Stimulated activated CD4-positive, alpha-beta T cell treated with anti-CD3 and anti-CD28 coated beads, Interleukin-12 subunit alpha, Interleukin-12 subunit beta, amount 100 ng/mL, for 48 hours (primary cell): ENCODE measurements at regions not wholly inside any gene's neighbourhood (a gene's known extent, or its start where the extent isn't known, plus 50 kb on each side); places are given as distances from the start of the nearest gene placed in this dataset.
"Not testable (repeated sequence)": the region's sequence is repeated elsewhere in the genome, so short reads cannot be mapped to it uniquely, and the experiment has no call there.

Experiments used
- DNase-seq, 3 donors: peaks; one replicate each; pipeline ENCODE4 v3.0.0-alpha.2; 2020; ENCODE audit warnings: low read depth in 2 of 3, low spot score in 1 of 3

DNA sequence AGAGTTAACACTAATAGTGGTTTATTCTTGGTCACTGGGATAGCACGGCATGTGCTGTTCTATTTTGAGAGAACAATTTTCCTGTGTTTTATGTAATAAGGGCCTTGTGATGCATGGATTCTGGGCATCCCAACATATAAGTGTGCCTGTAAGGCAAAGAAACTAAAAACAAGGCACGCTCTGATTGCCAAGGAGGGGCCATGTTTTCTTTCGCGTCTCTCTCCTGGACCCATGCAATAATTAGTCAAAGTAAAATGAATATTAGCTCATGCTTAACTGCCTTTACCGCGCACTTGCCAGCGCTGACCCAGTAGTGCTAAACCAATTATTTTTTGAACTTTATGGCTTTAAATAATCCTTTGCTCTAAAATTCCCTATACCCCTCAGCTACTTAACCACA is 140.9 kb downstream of the PSAT1 start:
- DNase-seq = no peak

DNA sequence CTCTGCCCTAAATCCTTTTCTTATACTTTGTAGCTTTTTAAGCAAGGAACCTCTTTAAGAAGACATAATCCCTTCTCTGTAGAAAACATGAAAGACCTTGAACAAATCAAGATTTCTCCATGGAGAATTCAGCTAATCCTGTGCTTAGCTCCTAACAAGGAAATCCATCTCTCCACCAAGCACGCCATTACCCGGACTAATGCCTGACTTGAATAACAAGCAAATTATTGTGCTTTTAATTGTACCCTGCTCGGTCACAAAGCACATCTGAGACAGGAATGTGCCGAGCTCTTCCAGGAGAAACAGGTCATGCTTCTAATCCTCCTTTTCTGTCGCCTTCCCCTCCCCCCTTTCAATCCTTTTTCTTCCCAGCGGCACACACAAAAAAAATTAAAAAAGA is 141.3 kb downstream of the PSAT1 start:
- DNase-seq = no peak

DNA sequence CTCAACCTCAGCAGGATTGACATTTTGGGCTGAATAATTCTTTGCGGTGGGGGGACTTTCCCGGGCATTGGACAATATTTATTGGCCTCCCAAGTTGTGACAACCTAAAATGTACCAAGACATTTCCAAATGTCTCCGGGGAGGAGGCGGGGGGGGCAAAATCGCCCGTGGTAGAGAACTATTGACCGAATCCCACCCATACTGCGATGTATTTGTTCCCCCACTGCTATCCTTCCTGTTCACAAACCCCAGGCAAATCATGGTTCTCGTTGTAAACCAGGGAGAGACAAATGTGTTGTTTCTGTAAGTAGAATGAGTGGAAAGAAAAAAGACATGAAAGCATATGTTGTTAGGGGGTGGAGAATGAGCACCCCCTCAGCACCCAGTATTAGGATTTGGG is 141.9 kb downstream of the PSAT1 start:
- no peak for DNase-seq

DNA sequence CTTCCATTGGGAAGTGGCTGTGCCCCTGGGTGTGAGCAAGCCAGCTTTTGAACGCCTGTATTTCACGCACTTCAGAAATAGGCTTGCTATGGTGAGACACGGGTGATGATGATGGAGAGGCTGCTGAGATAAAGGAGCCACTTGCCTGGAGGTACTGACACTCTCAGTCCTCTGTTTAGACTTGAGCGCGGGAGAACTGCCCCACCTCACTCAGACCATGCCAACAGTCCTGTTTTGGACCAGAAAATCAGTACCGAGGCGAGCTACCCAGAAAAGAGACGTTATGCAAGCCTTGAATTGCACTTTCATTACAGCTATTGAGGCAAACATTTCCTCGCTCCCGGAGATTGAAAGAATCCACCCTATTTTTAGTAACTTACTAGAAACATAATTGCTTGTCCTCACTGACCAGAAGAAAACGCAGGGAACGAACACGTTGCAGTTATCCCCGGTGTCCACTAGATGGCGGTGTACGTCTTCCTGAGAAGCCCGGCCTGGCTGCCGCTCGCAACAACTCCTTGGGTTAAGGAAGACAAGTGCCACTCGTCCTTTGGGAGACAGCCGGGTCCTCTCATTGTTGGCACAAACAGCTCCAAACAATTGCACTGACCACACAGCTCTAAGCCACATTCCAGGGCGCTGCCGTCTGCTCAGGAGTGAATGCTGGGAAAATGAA is 142.4 kb downstream of the PSAT1 start:
- DNase-seq = peak; percentile 42 to 69 (median 51)

DNA sequence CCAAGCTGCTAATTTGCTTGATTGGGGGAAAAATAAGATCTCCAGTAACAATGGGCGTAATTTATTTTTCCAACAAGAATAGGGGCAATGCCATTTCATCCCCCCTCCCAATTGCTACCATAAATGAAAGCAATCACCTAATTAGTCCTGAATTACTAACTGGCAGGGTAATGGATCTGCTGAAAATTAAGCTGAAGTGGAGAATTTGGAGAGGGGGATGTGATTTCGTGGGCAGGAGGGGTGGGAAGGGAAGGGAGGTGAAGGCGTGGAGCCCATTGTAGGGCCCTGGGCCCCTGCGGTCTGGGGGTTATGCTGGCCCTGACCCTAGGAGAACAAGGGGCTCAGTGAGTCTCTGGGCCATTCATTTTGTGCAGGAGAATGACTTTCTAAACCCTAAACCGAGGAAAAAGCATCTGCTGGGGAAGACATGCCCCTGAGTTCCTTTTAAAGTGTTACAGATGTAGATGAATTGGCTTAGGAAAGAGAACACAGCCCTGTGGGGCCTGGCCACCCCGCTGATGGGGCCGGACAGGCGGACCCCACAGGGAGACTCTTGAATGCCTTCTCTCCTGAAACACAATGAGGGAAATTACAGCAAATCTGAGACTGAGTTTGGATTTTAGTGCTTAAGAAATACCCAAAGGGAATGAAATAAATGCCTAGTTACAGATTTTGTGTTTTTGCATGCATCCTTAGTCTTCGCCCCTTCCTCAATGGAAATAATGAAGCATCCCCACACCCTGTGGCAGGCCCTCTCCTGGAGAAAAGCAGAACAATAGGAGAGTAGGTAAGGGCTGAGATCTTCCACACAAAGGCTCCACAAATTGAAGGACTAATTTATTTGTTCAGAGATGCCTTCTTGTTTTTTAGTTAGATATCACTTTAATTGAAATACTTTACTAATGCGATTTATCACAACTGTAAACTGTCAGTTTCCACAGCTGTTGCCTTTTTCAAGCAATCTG is 143.2 kb downstream of the PSAT1 start:
- no peak for DNase-seq

DNA sequence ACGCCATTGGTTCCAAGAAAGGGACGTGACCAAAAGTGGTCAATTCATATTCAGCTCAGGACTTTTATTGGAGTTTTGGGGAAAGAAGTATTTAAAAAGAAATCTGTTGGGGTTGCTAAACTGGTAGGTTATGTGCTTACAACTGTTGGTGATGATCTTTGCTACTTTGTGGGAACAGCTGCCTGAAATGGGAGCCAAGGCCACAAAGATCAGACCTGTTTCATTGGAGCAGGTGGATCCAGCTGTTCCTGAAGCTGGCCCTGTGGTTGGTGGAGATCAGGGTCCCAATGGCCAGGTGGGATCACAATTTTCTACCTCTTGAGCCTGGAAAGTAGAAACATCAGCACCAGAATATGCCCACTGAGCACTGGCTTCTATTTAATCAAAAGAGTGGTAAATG is 144.5 kb downstream of the PSAT1 start:
- no peak for DNase-seq

DNA sequence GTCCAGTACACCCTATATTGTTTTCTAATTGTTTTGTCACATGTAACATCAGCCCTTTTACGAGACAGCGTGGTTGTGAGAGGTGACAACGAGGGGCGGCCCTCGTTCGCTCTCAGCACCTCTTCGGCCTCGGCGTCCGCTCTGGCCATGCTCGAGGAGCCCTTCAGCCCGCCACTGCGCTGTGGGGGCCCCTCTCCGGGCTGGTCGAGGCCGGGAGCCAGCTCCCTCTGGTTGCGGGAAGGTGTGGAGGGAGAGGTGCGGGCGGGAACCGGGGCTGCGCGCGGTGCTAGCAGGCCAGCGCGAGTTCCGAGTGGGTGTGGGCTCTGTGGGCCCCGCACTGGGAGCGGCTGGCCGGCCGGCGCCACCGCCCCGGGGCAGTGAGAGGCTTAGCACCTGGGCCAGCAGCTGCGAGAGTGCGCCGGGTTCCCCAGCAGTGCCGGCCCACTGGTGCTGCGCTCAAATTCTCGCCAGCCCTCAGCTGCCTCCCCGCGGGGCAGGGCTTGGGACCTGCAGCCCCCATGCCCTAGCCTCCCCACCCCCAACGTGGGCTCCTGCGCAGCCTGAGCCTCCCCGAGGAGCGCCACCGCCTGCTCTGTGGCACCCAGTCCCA is 145.0 kb downstream of the PSAT1 start:
- no peak for DNase-seq

DNA sequence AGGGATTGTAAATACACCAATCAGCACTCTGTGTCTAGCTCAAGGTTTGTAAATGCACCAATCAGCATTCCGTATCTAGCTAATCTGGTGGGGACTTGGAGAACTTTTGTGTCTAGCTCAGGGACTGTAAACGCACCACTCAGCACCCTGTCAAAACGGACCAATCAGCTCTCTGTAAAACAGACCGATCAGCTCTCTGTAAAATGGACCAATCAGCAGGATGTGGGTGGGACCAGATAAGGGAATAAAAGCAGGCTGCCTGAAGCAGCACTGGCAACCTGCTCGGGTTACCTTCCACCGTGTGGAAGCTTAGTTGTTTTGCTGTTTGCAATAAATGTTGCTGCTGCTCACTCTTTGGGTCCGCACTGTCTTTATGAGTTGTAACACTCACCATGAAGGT is 145.7 kb downstream of the PSAT1 start:
- not testable (repeated sequence) for DNase-seq

DNA sequence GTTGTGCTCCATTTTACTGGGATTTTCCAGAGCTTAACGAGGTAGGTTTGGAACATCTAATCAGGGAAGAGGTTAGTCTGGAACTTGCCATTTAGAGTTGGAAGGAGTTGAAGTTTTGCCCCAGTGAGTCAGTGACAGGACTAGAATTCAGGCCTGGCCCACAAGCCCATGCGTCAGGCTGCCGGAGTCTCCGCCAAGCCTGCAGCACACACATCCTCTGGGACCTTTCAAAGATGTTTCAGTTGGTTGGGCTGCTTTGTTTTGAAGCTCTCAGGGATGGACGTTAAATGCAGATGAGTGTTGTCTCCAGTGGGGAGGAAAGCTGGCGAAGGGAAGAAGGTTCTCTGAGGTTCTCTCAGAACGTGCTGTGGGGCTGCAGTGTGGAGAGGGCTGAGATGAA is 147.0 kb downstream of the PSAT1 start:
- DNase-seq = no peak

DNA sequence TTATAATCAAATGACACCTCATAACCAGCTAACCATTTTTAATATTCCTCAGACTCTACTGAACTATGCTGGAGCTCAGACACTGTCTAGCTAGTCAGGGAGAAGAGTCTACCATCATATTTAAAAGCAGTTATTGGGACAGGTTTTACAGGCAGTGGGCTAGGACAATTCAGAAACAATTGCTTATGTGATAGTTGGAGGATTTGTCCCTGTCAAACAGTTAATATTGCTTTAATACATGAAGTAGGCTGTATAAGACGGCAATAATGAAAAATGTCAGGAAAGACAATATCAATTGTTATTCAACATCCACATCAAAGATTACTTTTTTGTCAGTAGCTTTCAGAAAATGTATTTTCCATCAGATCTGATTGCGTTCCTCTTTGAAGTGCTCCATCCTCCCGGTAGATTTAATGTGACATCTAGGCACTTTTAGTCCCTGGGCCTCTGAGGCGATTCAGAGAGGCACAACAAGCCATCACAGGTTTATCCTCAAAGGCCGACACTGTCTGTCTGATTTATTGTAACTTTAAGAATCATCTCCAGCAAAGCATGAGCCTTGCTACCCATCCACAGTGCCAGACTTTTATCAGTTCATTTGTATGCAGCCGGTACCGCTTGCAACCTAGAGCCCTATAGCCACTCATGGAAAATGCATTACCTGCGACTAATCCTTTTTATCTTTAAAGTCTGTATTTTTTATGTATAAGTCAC is 152.2 kb downstream of the PSAT1 start:
- no peak for DNase-seq

DNA sequence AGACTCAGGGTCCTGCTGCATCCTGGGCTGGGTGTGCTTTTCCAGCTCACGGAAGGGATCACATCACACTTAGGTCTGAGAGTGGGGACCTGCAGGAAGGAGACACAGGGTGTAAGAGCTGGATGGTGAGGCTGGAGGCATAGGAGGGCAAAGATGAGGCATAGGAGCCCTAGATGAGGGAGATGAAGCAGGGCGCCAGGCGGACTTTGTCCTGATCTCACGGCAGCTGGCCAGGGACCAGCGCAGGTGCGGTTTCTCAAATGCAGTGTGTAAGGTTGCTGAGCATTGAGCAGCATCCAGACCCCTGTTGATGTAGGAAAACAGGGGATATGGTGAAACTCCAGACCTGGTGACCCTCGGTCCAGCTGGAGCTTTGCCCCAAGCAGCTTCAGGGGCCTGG is 156.5 kb downstream of the PSAT1 start:
- no peak for DNase-seq

DNA sequence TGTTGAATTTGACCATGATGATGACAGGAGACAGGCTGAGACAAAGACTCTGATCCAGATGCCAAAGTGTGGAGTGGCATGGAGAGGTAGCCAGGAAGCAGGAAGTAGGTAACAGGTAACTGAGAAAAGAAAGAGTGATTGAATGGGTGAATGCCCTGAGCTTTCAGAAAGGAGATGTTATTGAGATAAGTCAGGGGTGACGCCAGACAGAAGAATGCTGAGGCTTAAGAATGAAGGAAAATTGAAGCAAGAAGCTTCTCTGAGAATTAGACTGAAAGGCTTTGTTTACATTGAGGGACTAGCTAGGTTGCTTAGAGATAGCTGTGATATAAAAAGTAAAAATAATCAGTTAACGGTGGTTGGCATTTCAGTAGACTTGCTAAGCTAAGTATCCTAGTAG is 165.7 kb downstream of the PSAT1 start:
- DNase-seq = no peak

DNA sequence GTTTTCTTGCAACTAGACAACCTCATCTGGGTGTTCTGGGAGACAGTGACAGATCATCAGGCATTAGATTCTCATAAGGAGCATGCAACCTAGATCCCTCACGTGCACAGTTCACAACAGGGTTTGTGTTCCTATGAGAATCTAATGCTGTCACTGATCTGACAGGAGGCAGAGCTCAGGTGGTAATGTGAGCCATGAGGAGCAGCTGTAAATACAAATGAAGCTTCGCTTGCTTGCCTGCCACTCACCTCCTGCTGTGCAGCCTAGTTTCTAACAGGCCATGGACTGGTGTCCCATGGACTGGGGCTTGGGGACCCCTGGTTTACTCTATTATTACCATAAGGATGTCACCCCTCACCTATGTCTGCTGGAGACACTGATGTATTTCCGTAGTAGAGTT is 166.8 kb downstream of the PSAT1 start:
- DNase-seq = no peak

DNA sequence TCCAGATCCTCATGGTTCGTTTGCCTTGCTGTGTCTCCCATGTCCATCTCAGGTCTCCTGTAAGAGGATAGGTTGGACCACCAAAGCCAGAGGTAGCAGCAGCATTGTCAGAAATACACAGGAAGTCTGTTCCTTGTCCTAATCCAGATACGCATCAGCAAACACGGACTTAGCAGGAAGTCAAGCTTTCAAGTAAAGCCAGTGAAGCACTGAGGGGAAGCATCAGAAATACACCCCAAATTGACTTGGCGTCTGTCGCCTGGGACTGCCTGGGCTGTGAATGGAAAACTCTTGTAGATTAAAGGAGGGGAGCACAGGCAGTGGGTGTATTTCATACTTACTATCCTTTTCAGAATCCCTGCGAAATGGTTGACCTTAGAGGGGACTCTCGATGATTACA is 171.3 kb downstream of the PSAT1 start:
- no peak for DNase-seq

DNA sequence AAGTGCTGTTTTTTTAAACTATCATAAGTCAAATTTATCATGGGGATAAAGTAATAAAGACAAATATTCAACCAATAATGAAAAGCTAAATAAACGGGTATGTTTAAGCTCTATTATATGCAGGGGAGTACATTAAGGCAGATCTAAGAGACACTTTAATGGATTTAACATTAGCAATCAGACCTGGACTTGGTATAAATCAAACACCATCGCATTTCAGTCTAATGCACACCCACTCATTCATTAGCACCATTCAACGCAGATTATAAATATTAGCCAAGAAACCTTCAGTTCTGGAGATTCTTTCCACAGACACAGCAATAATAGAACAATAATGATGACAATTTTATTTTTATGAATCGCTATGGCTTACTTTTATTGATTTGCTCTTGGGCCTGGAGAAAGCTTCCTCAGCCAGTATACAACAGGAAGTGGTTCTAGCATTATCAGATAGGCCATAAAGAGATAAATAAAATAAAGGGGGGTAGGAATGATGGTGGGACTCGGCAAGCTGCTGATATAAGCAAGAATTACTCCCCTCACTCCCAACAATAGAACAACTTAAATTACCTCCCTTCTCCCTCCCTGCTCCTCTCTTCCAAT is 172.2 kb downstream of the PSAT1 start:
- no peak for DNase-seq

DNA sequence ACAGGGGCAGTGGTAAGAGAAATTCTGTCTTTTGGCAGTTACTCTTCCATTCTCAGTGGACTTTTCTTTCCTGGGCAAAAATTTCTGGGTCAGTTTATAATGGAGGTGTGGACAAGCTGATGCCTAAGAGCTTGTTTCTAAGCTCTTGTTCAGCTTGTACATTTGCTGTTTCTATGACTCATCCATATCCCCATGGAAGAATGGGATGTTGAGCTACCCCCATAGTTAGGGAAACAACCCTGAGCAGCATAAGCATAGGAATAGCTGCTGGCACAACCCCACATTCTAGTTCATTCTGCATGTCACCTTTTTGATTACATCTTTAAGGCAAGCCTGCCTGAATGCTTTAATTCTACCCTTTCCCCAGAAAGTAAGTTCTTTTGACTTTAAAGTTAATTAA is 173.3 kb downstream of the PSAT1 start:
- DNase-seq = no peak

DNA sequence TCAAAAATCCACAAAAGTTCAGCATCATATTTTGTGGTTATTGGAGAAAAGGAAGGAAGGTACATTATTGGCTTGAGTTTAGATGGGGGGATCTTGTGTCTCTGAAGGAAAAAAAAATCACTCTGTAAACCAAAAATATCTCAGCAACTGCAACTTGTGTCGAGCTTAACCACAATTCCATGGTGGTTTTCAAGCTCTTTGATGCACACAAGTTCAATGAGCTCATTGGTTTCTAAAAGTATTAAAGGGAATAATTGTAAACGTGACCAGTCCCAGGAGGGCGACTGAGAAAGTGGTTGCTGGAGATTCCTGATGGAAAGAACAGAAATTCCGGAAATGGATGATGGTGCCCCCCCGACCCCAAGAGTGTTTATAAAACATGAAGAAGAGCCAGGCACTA is 173.8 kb downstream of the PSAT1 start:
- no peak for DNase-seq

DNA sequence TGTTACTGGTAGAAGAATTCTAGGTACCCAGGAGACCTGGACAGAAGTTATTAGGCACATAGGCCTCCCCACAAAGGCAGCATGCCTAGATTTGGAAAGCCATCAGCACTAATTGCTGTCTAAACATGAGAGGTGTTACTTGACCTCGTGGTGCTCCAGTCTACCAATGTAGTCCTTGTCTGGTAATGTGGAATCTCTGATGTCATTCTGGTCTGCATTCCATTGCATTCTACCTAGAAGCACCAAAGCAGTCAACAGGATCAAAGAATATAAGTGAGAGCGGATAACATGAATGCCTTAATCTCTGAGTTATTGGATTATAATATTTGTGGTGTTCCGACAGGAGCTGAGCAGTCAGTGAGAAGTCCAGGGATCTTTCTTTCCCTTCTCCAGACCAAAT is 175.2 kb downstream of the PSAT1 start:
- no peak for DNase-seq

DNA sequence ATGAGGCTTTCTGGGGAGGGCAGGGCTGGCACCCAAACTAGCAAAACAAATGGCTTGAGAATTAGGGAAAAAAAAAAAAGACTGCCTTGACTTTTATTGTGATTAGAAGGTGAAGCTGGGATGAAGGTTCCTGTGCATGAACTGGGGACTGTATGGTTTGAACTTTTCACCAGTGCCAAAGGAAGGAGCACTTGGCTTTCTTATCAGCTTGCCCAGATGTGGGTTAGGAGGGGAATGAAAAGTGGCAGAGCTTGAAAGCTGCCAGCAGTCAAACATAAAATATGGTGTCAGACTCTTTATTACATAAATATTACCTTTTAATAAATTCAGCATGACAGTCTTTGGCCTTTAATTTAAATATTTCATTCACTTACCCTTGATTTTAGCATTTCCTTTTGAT is 182.5 kb downstream of the PSAT1 start:
- DNase-seq = no peak

DNA sequence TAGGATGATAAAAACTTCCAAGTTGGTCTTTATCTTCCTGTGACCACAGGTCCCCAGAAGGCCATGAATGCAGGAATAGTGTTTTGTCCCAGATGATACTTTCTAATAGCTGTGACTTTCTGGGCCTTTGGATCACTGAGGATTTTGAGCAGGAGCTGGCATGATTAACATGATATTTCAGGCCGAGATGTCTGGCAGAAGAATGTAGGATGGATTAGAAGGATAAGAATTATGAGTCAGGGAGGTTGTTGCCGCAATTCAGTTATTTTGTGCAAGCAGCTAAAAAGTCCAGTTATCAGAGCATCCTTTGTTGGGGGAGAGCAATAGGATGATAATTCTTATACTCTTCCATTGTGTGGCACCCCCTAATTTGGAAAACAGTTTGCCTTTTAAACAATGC is 189.7 kb downstream of the PSAT1 start:
- DNase-seq = no peak

DNA sequence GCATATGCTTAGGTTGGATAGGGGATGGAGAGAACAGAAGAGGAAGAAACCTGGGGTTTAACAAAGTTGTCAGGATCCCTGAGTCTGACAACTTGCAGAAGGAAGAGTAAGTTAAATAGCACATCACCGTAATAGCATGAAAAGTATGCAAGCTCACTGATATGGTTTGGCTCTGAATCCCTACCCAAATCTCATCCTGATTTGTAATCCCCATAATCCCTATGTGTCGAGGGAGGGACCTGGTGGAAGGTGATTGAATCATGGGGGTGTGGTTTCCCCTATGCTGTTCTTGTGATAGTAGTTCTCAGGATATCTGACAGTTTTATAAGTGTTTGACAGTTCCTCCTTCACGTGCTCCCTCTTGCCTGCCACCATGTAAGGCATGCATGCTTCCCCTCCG is 193.3 kb downstream of the PSAT1 start:
- DNase-seq = no peak
